Astrocyte of the cerebellum (primary cell): ENCODE measurements at regions not wholly inside any gene's neighbourhood (a gene's known extent, or its start where the extent isn't known, plus 50 kb on each side); places are given as distances from the start of the nearest gene placed in this dataset.

Experiments
- DNase-seq: peaks from one replicate; pipeline ENCODE4 v3.0.0-alpha.2; 2011; ENCODE audit warnings: low read depth
- H3K4me3 ChIP-seq: 2 replicates; pipeline ENCODE4 v1.5.1; 2011; ENCODE audit warnings: mild to moderate bottlenecking, low read depth, low read length, moderate library complexity
- in situ Hi-C: cut with HindIII; loops from 2 replicates; pipeline ENCODE4 v1.10.0; 2017; ENCODE audit warnings: low sequenced_read_pairs
- TF ChIP-seq, protein P1 (sequence below): IDR thresholded peaks from 2 replicates; pipeline ENCODE4 v1.5.1; 2012; ENCODE audit warnings: low read length, low read depth, moderate library complexity, mild to moderate bottlenecking; ENCODE audit errors: missing control alignments

DNA sequence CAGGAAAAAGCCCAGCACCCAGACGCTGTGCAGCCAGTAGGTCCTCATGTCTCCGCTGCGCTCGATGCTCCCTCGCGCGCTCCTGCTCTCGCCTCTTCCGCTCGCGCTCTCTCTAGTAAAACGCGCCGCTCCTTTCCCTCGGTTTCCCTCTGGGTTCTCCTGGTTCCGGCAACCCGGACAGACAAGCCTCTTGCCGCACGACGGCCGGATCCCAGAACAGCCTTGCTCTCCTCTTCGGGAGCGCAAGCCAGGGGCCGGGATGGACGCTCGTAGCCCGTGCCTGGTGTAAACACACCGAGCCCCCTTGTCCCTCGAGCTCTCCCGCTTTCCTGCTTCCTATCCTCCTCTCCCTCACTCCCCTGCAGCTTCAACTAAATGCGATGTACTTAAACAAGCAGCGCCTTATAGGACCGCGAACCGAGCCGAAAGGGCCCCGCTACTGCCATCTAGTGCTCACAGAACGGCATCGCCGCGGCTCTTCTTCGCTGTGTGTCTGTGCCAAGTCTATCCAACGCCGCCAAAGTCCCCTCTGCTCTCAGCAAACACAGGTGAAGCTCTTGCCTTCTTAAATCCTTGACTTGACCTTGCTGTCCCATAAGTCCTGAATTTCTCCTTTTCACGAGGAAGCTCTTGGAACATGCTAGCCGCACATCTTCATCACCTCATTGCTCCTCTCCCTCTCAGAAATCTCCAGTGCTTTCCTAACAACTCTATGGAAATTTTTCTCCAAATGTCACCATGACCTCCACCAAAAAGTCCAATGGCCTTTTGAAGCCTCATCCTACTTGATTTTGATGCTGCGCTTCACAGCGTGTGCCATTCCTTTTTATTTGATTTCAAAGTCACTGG, 1037.2 kb downstream of the IGSF11 start:
- TF ChIP-seq, protein P1, sequence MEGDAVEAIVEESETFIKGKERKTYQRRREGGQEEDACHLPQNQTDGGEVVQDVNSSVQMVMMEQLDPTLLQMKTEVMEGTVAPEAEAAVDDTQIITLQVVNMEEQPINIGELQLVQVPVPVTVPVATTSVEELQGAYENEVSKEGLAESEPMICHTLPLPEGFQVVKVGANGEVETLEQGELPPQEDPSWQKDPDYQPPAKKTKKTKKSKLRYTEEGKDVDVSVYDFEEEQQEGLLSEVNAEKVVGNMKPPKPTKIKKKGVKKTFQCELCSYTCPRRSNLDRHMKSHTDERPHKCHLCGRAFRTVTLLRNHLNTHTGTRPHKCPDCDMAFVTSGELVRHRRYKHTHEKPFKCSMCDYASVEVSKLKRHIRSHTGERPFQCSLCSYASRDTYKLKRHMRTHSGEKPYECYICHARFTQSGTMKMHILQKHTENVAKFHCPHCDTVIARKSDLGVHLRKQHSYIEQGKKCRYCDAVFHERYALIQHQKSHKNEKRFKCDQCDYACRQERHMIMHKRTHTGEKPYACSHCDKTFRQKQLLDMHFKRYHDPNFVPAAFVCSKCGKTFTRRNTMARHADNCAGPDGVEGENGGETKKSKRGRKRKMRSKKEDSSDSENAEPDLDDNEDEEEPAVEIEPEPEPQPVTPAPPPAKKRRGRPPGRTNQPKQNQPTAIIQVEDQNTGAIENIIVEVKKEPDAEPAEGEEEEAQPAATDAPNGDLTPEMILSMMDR = peak; percentile 97
- H3K4me3 ChIP-seq = peak overlapping the region; percentile 60
- in situ Hi-C loops = no loop called here
- DNase-seq = peak; percentile 63

DNA sequence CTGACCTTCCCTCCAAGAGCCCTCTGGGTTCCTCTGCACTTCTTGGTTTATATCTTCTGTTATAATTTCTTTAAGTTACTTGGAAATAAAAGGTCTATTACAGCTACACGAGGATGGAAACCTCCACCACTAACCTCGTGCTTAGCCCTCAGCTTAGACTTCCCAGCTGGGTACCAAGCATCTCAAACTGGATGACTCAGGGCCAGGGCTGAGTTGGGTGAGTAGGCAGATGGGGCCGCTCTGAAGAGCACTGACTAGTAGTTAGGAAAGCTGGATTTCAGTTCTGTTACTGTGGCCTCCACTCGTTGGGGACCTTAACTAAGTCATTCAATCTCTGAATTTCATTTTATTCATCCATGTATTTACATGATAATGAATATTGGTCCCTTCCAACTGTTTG, 1036.6 kb downstream of the IGSF11 start:
- DNase-seq = no peak
- in situ Hi-C loops = no loop called here
- TF ChIP-seq, protein P1 = no peak

DNA sequence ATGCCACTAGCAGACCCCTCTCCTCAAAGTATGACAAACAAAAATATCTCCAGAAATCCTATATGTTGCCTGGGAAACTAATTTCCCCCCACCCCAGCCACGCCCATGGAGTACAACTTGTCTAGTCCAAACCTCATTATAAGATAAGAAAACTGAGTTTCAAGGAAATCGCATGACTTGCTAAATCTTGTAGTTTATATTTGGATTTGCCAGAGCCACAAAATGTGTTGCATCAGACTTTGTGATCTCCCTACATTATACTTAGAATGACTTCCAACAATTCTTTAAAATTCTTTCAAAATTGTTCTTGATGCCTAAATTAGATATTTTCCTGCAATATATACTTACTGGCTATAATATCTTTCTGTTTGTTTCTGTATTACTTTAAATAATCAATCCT, 1034.4 kb downstream of the IGSF11 start:
- TF ChIP-seq, protein P1 = no peak
- H3K4me3 ChIP-seq = no peak overlapping the region
- no peak for DNase-seq
- in situ Hi-C loops = no loop called here

More for the DNA sequence above, 1036.6 kb downstream of the IGSF11 start:
- no peak overlapping the region for H3K4me3 ChIP-seq

DNA sequence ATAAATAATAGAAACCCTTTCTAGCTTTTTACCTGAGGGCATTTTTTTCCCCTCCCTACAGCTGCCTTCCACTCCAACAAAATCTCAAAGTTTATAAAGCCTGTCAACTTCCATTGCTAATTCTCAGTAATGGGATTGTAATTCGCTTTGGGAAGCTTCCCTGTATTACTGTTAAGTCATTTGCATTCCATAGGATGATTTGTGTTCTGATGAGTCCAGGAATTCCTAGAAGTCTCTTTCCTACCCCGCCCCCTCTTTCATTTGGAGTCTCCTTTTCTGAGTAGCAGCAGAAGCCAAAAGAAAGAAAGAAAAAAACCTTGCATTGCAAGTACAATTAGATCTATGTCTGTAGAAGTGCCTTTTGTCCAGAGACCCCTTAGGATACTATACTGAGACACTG, 1033.3 kb downstream of the IGSF11 start:
- TF ChIP-seq, protein P1 = no peak
- no peak overlapping the region for H3K4me3 ChIP-seq
- in situ Hi-C loops = no loop called here
- DNase-seq = no peak

DNA sequence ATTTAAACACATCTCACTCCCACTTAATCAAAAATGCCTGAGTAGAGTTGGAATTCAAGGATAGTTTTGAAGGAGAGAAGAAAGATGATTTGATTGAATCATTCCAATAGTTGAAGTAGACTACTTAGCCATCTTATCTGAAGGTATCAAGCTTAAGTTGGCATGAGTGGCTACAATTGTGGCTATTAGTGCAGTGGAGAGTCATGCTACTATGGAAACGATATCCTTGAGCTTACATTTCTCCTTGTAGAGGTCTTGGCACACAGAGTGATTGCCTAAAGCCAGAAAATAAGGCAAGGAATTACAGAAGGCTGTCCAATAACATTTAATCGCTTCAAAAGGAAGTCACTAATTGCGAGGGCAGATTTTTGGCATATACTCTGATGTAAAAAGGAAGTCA, 1022.7 kb downstream of the IGSF11 start:
- DNase-seq = no peak
- TF ChIP-seq, protein P1 = no peak
- no peak overlapping the region for H3K4me3 ChIP-seq
- in situ Hi-C loops = no loop called here

DNA sequence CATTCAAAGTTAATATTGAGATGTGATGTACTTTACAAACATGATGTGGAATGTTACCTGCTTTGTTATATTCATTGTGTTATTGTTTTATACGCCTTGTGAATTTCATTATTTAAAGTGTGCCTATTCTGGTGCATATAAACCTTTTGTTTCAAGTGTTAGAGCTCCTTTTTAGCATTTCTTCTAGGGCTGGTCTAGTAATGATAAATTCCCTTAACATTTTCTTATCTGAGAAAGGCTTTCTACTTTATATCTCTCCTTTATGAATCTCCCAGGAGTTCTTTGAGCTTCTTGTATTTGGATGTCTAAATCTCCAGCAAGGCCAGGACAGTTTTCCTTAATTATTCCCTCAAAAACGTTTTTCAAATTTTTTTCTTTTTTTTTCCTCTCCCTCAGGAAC, 1005.6 kb downstream of the IGSF11 start:
- in situ Hi-C loops = no loop called here
- no peak overlapping the region for H3K4me3 ChIP-seq
- no peak for DNase-seq
- TF ChIP-seq, protein P1 = no peak
